ENCODE measurements at regions not wholly inside any gene's neighbourhood (a gene's known extent, or its start where the extent isn't known, plus 50 kb on each side); places are given as distances from the start of the nearest gene placed in this dataset.
"Not testable (repeated sequence)": the region's sequence is repeated elsewhere in the genome, so short reads cannot be mapped to it uniquely, and the experiment has no call there.

- Histone ChIP-seq H3K9ac (ENCODE audit: low read length) (no peak overlapping the region), H3K14ac (ENCODE audit: low read length in 2 of 2) (no peak overlapping the region), H3K23ac (ENCODE audit: low read length in 2 of 2) (no peak overlapping the region), H2BK120ac (ENCODE audit: low read depth, low read length) (no peak overlapping the region), H3K4ac (ENCODE audit: low read depth in 1 of 2, low read length in 2 of 2) (no peak overlapping the region), H3K27ac (ENCODE audit: low read length, poor library complexity, severe bottlenecking) (no peak overlapping the region), H3K18ac (ENCODE audit: low read depth in 1 of 2, low read length in 2 of 2) (no peak overlapping the region), H3K4me2 (ENCODE audit: low read length, poor library complexity, severe bottlenecking) (no peak overlapping the region), H2AK5ac (ENCODE audit: low read length, severe bottlenecking) (no peak overlapping the region), H3K4me1 (ENCODE audit: control insufficient read depth, insufficient read depth, low read depth, low read length) (no peaks in the 10 kb centered on the region), H2BK12ac (ENCODE audit: low read length in 2 of 2) (no peak overlapping the region), H3K79me1 (replicated peaks; ENCODE audit: low read length, poor library complexity, severe bottlenecking) (no peaks in the 10 kb centered on the region), H2BK5ac (ENCODE audit: low read depth, low read length, poor library complexity, severe bottlenecking) (no peak overlapping the region), H3K36me3 (ENCODE audit: control insufficient read depth in 1 of 2, insufficient read depth in 2 of 2, low read depth in 1 of 2, low read length in 2 of 2) (no peaks in the 10 kb centered on the region), H4K91ac (ENCODE audit: low read length) (no peak overlapping the region), H2BK15ac (ENCODE audit: low read depth, poor library complexity, severe bottlenecking) (no peak overlapping the region), H4K8ac (ENCODE audit: low read length) (no peak overlapping the region), H3K4me3 (ENCODE audit: insufficient read depth in 1 of 2, low read depth in 1 of 2, low read length in 2 of 2) (no peak overlapping the region), H3K9me3 (ENCODE audit: control insufficient read depth, low read length) (peaks cover 10% of the 10 kb centered on the region), H3K27me3 (ENCODE audit: control insufficient read depth in 1 of 2, insufficient read depth in 1 of 2, low read length in 2 of 2) (peaks cover 0 to 10% of the 10 kb centered on the region in 2 experiments), H2AFZ (ENCODE audit: low read depth, low read length) (peak overlapping the region; percentile 5)
- 54% methylated on average over 5 of the region's 5 CpGs for WGBS
- DNase-seq: no peak
Observed at GRCh38 chr7:155935726-155936125, 123.5 kb upstream of the SHH start.

DNA sequence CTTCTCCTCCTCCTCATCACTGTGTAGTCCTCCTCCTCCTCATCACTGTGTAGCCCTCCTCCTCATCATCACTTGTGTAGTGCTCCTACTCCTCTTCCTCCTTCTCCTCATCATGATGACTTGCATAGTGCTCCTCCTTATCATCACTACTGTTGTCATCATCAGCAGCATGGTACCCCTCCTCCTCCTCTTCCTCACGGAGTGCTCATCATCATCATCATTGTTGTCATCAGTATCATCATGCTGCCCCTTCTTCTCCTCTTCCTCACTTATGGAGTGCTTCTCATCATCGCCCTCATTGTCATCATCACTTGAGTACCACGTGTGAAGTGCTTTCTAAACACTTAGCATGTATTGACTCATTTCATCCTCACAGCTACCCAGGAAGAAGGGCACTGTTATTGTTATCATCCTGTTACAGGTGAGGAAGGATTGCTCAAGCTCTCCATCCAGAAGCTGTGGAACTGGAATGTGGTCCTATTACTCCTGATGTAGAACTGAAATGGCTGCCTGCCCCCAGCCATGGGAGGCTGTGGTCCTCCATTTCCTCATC lies 122.8 kb upstream of the SHH start:
- WGBS: 44% methylated on average over 3 of the region's 3 CpGs
- Histone ChIP-seq H4K91ac (ENCODE audit: low read length) (no peak overlapping the region), H3K36me3 (ENCODE audit: control insufficient read depth in 1 of 2, insufficient read depth in 2 of 2, low read depth in 1 of 2, low read length in 2 of 2) (no peaks in the 10 kb centered on the region), H2AFZ (ENCODE audit: low read depth, low read length) (peak overlapping the region; percentile 5), H3K4me1 (ENCODE audit: control insufficient read depth, insufficient read depth, low read depth, low read length) (no peaks in the 10 kb centered on the region), H3K4me2 (ENCODE audit: low read length, poor library complexity, severe bottlenecking) (no peak overlapping the region), H2AK5ac (ENCODE audit: low read length, severe bottlenecking) (no peak overlapping the region), H3K9ac (ENCODE audit: low read length) (no peak overlapping the region), H3K4me3 (ENCODE audit: insufficient read depth in 1 of 2, low read depth in 1 of 2, low read length in 2 of 2) (no peak overlapping the region), H3K27me3 (ENCODE audit: control insufficient read depth in 1 of 2, insufficient read depth in 1 of 2, low read length in 2 of 2) (peaks cover 0 to 10% of the 10 kb centered on the region in 2 experiments), H3K4ac (ENCODE audit: low read depth in 1 of 2, low read length in 2 of 2) (no peak overlapping the region), H2BK5ac (ENCODE audit: low read depth, low read length, poor library complexity, severe bottlenecking) (no peak overlapping the region), H3K27ac (ENCODE audit: low read length, poor library complexity, severe bottlenecking) (no peak overlapping the region), H4K8ac (ENCODE audit: low read length) (no peak overlapping the region), H2BK12ac (ENCODE audit: low read length in 2 of 2) (no peak overlapping the region), H2BK120ac (ENCODE audit: low read depth, low read length) (no peak overlapping the region), H3K9me3 (ENCODE audit: control insufficient read depth, low read length) (peaks cover 10% of the 10 kb centered on the region), H3K14ac (ENCODE audit: low read length in 2 of 2) (no peak overlapping the region), H2BK15ac (ENCODE audit: low read depth, poor library complexity, severe bottlenecking) (no peak overlapping the region), H3K18ac (ENCODE audit: low read depth in 1 of 2, low read length in 2 of 2) (no peak overlapping the region), H3K23ac (ENCODE audit: low read length in 2 of 2) (no peak overlapping the region), H3K79me1 (replicated peaks; ENCODE audit: low read length, poor library complexity, severe bottlenecking) (no peaks in the 10 kb centered on the region)
- DNase-seq: no peak

- H3K36me3 ChIP-seq (ENCODE audit: control insufficient read depth in 1 of 2, insufficient read depth in 2 of 2, low read depth in 1 of 2, low read length in 2 of 2); H3K27me3 ChIP-seq (ENCODE audit: control insufficient read depth in 1 of 2, insufficient read depth in 1 of 2, low read length in 2 of 2); H3K9ac ChIP-seq (ENCODE audit: low read length); H3K4me2 ChIP-seq (ENCODE audit: low read length, poor library complexity, severe bottlenecking); H3K9me3 ChIP-seq (ENCODE audit: control insufficient read depth, low read length); H2BK120ac ChIP-seq (ENCODE audit: low read depth, low read length); H2BK15ac ChIP-seq (ENCODE audit: low read depth, poor library complexity, severe bottlenecking); H3K79me1 ChIP-seq (replicated peaks; ENCODE audit: low read length, poor library complexity, severe bottlenecking); H3K23ac ChIP-seq (ENCODE audit: low read length in 2 of 2); H2AFZ ChIP-seq (ENCODE audit: low read depth, low read length); H4K8ac ChIP-seq (ENCODE audit: low read length); H2AK5ac ChIP-seq (ENCODE audit: low read length, severe bottlenecking); DNase-seq; H3K27ac ChIP-seq (ENCODE audit: low read length, poor library complexity, severe bottlenecking); H3K4ac ChIP-seq (ENCODE audit: low read depth in 1 of 2, low read length in 2 of 2); H2BK12ac ChIP-seq (ENCODE audit: low read length in 2 of 2); H3K4me1 ChIP-seq (ENCODE audit: control insufficient read depth, insufficient read depth, low read depth, low read length); H2BK5ac ChIP-seq (ENCODE audit: low read depth, low read length, poor library complexity, severe bottlenecking); H3K18ac ChIP-seq (ENCODE audit: low read depth in 1 of 2, low read length in 2 of 2); H4K91ac ChIP-seq (ENCODE audit: low read length); H3K14ac ChIP-seq (ENCODE audit: low read length in 2 of 2); H3K4me3 ChIP-seq (ENCODE audit: insufficient read depth in 1 of 2, low read depth in 1 of 2, low read length in 2 of 2): not testable (repeated sequence)
- 84% methylated on average over 9 of the region's 10 CpGs for WGBS
Observed at GRCh38 chr7:155932324-155932723, 120.1 kb upstream of the SHH start.

DNA sequence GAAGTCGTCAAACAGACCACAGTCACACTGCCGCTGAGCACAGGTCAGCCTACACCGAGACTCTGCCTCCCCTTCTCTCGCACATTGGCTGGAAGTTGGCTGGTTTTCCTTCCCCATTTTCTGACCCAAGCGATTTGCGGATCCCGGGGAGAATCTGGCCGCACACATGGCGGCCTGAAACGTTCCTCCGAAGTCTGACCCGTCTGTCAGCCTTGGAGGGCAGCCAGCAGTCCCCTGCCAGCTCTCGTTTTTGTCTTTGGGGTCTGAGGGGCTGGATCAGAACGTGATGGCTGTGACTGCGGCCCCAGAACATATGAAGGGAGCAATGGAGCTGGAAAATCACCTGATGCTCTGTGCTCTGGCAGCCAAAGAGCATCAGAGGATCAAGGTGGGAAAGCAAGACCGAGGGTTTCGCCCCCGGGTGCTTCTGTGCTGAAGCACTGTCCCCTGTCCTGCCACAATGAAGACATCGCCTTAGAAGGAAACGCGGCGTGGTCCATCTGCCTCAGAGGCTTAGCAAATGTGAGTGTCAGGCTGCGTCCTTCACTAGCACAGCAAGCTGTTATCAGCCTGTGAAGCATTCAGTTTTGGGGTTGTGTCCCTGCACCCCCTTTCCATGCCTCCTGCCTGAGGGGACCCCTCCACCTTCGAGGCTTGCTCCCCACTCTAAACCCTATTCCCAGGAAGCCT lies 119.3 kb upstream of the SHH start:
- no peaks in the 10 kb centered on the region for H3K9me3 ChIP-seq (ENCODE audit: control insufficient read depth, low read length)
- no peak for DNase-seq
- no peak overlapping the region for H2BK15ac ChIP-seq (ENCODE audit: low read depth, poor library complexity, severe bottlenecking)
- H4K91ac ChIP-seq (ENCODE audit: low read length): no peak overlapping the region
- 81% methylated on average over 24 of the region's 24 CpGs for WGBS
- H3K9ac ChIP-seq (ENCODE audit: low read length): no peak overlapping the region
- H3K27me3 ChIP-seq (ENCODE audit: control insufficient read depth in 1 of 2, insufficient read depth in 1 of 2, low read length in 2 of 2): peaks cover 0 to 6% of the 10 kb centered on the region in 2 experiments
- H3K18ac ChIP-seq (ENCODE audit: low read depth in 1 of 2, low read length in 2 of 2): no peak overlapping the region
- no peak overlapping the region for H3K4ac ChIP-seq (ENCODE audit: low read depth in 1 of 2, low read length in 2 of 2)
- no peak overlapping the region for H2AFZ ChIP-seq (ENCODE audit: low read depth, low read length)
- H4K8ac ChIP-seq (ENCODE audit: low read length): no peak overlapping the region
- no peak overlapping the region for H2AK5ac ChIP-seq (ENCODE audit: low read length, severe bottlenecking)
- no peaks in the 10 kb centered on the region for H3K36me3 ChIP-seq (ENCODE audit: control insufficient read depth in 1 of 2, insufficient read depth in 2 of 2, low read depth in 1 of 2, low read length in 2 of 2)
- H3K23ac ChIP-seq (ENCODE audit: low read length in 2 of 2): no peak overlapping the region
- H3K4me2 ChIP-seq (ENCODE audit: low read length, poor library complexity, severe bottlenecking): no peak overlapping the region
- H3K14ac ChIP-seq (ENCODE audit: low read length in 2 of 2): no peak overlapping the region
- no peaks in the 10 kb centered on the region for H3K79me1 ChIP-seq (replicated peaks; ENCODE audit: low read length, poor library complexity, severe bottlenecking)
- no peak overlapping the region for H3K27ac ChIP-seq (ENCODE audit: low read length, poor library complexity, severe bottlenecking)
- H2BK5ac ChIP-seq (ENCODE audit: low read depth, low read length, poor library complexity, severe bottlenecking): no peak overlapping the region
- H3K4me1 ChIP-seq (ENCODE audit: control insufficient read depth, insufficient read depth, low read depth, low read length): no peaks in the 10 kb centered on the region
- H3K4me3 ChIP-seq (ENCODE audit: insufficient read depth in 1 of 2, low read depth in 1 of 2, low read length in 2 of 2): no peak overlapping the region
- no peak overlapping the region for H2BK12ac ChIP-seq (ENCODE audit: low read length in 2 of 2)
- H2BK120ac ChIP-seq (ENCODE audit: low read depth, low read length): no peak overlapping the region

All from mesenchymal stem cell (in vitro differentiated cells and primary cell).